GM13977 (cell line): ENCODE measurements at regions not wholly inside any gene's neighbourhood (a gene's known extent, or its start where the extent isn't known, plus 50 kb on each side); places are given as distances from the start of the nearest gene placed in this dataset.
A peak's percentile ranks its signal among the peaks of the same experiment; 100 is the strongest.

Experiments
- DNase-seq: peaks from one replicate; pipeline ENCODE4 v3.0.0; 2012; ENCODE audit warnings: low spot score
- in situ Hi-C: fragments of 300-500 bp; cut with MboI; formaldehyde crosslinking; loops from one replicate; pipeline ENCODE4 v1.12.0; 2022; ENCODE audit warnings: low sequenced_read_pairs, low pct_unique_long_range_greater_than_20kb, mixed read lengths, inconsistent platforms; ENCODE audit not compliant: unreplicated experiment
- TF ChIP-seq, protein P1 (sequence below): IDR thresholded peaks from 2 replicates; pipeline ENCODE4 v1.5.1; 2012; ENCODE audit warnings: mild to moderate bottlenecking, control low read depth; ENCODE audit not compliant: insufficient read depth; ENCODE audit errors: extremely low read depth, missing control alignments

DNA sequence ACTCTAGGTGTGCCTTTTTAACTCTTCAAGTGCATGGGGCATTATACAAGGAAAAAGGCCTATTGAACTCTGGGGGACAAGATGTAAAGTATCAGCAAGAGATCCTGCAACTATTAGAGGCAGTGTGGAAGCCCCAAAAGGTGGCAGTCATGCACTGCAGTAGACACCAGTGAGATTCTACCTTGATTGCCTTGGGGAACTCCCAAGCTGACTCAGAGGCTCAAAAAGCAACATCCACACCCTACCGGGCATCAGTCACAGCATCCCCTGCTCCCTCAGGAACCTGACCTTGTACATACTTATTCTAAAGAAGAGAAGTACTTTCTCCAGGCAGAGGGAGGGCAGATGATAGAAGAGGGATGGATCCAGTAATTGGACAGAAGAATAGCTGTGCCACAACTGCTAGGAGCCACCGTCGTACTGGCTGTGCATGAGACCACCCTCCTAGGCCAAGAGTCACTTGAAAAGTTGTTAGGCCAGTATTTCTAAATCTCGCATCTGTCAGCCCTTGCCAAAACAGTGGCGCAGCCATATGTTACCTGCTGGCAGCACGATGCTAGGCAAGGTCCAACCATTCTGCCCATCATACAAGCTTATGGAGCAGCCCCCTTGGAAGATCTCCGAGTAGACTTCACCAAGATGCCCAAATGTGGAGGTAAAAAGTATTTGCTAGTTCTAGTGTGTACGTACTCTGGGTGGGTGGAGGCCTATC is 523.1 kb upstream of the FRG2C start:
- TF ChIP-seq, protein P1, sequence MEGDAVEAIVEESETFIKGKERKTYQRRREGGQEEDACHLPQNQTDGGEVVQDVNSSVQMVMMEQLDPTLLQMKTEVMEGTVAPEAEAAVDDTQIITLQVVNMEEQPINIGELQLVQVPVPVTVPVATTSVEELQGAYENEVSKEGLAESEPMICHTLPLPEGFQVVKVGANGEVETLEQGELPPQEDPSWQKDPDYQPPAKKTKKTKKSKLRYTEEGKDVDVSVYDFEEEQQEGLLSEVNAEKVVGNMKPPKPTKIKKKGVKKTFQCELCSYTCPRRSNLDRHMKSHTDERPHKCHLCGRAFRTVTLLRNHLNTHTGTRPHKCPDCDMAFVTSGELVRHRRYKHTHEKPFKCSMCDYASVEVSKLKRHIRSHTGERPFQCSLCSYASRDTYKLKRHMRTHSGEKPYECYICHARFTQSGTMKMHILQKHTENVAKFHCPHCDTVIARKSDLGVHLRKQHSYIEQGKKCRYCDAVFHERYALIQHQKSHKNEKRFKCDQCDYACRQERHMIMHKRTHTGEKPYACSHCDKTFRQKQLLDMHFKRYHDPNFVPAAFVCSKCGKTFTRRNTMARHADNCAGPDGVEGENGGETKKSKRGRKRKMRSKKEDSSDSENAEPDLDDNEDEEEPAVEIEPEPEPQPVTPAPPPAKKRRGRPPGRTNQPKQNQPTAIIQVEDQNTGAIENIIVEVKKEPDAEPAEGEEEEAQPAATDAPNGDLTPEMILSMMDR = no peak
- DNase-seq = no peak
- in situ Hi-C loops = no loop called here

DNA sequence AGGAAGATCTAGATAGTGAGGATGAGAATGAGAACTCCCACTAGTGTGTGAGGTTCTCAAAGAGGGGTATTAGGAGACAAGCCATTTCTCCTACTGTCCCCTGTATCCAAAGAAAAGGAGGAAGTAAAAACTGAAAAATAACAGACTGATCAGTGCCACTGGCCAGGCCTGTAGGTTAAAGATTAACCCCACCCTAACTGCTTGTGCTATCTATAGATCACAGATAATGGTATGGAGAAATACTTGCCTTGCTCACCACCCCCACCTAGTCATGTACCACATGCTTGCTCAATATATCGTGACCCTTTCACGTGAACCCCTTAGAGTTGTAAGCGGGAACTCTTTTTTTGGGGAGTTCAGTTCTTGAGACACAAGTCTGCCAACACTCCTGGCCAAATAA is 519.7 kb upstream of the FRG2C start:
- in situ Hi-C loops = no loop called here
- no peak for DNase-seq
- TF ChIP-seq, protein P1 = no peak

- TF ChIP-seq, protein P1 = peak; percentile 42
- in situ Hi-C loops = no loop called here
- no peak for DNase-seq
Observed at GRCh38 chr3:75171630-75172230, 492.4 kb upstream of the FRG2C start.

- in situ Hi-C loops = no loop called here
- no peak for DNase-seq
- TF ChIP-seq, protein P1 = no peak
Observed at GRCh38 chr3:75176937-75177336, 487.2 kb upstream of the FRG2C start.

- TF ChIP-seq, protein P1 = no peak
Observed at GRCh38 chr3:75180235-75180944, 483.7 kb upstream of the FRG2C start.

DNA sequence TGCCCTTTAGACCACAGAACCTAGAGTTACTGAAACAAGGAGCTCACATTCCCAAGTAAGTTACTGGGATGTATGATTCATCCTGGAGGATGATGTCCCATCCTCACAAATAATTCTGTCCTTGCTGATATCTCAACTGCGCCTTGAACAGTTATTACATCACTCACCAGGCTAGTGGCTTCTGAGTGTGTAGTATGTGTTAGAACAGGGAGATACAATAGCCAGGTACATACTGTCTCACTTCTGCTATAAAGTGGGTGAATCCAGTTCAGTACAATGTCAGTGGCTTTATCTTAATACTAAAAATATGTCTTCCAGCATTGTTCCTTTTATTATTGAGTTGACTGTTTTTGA is 483.2 kb upstream of the FRG2C start:
- TF ChIP-seq, protein P1 = no peak
- no peak for DNase-seq
- in situ Hi-C loops = no loop called here

More at GRCh38 chr3:75180235-75180944, 483.7 kb upstream of the FRG2C start:
- no peak for DNase-seq
- in situ Hi-C loops = no loop called here
